ENCODE measurements at regions not wholly inside any gene's neighbourhood (a gene's known extent, or its start where the extent isn't known, plus 50 kb on each side); places are given as distances from the start of the nearest gene placed in this dataset.

DNA sequence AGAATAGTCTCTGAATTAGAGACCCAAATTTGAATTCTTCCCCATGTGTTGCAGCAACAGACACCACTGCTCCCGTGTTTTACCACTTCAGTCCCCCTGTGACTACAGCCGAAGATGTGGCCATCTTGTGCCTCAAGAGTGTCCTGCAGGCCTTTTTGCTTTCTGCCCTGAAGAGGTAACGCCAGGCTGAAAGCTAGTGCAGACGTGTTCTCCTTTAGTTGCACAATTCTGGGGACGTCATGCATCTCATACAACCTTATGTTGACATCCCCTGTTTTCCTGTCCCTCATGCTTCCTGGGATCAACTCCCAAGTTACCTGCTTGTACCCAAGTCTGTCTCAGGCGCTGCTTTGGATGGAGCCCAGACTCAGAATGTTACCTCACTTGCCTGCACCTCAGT, 69.1 kb upstream of the SLC22A23 start:
- no peak overlapping the region for H3K4me3 ChIP-seq (ENCODE audit: control insufficient read depth, low read depth, low read length)
- DNase-seq (ENCODE audit: low read depth) = no peak
- no peak for TF ChIP-seq CTCF (conservative IDR thresholded peaks at IDR 0.05; ENCODE audit: control insufficient read depth, insufficient read depth, low read depth, low read length)

GRCh38 chr6:3524456-3524855, 67.6 kb upstream of the SLC22A23 start:
- no peak for DNase-seq (ENCODE audit: low read depth)
- no peak overlapping the region for H3K4me3 ChIP-seq (ENCODE audit: control insufficient read depth, low read depth, low read length)
- TF ChIP-seq CTCF (conservative IDR thresholded peaks at IDR 0.05; ENCODE audit: control insufficient read depth, insufficient read depth, low read depth, low read length) = no peak

DNA sequence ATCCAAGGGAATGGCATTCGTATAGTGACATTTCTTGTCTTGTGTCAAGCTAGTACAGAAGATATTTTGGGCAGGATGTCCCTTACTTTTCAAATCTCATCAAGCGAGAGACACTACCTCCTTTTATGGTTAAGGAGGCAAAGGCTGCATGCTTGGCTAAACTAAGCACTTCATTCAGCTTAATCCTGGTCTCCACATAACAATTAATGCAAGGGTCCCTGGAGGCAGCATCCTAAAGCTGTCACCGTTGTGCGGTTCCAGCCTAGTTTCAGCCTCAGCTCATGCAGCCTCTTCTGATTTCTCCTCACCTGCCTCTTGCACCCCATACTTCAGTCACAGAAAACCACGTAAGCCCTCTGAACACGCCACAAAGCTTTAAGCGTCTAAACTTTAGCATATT, 67.1 kb upstream of the SLC22A23 start:
- H3K4me3 ChIP-seq (ENCODE audit: control insufficient read depth, low read depth, low read length) = no peak overlapping the region
- no peak for TF ChIP-seq CTCF (conservative IDR thresholded peaks at IDR 0.05; ENCODE audit: control insufficient read depth, insufficient read depth, low read depth, low read length)
- no peak for DNase-seq (ENCODE audit: low read depth)

GRCh38 chr6:3523271-3523670, 66.4 kb upstream of the SLC22A23 start:
- no peak overlapping the region for H3K4me3 ChIP-seq (ENCODE audit: control insufficient read depth, low read depth, low read length)
- no peak for TF ChIP-seq CTCF (conservative IDR thresholded peaks at IDR 0.05; ENCODE audit: control insufficient read depth, insufficient read depth, low read depth, low read length)
- no peak for DNase-seq (ENCODE audit: low read depth)

DNA sequence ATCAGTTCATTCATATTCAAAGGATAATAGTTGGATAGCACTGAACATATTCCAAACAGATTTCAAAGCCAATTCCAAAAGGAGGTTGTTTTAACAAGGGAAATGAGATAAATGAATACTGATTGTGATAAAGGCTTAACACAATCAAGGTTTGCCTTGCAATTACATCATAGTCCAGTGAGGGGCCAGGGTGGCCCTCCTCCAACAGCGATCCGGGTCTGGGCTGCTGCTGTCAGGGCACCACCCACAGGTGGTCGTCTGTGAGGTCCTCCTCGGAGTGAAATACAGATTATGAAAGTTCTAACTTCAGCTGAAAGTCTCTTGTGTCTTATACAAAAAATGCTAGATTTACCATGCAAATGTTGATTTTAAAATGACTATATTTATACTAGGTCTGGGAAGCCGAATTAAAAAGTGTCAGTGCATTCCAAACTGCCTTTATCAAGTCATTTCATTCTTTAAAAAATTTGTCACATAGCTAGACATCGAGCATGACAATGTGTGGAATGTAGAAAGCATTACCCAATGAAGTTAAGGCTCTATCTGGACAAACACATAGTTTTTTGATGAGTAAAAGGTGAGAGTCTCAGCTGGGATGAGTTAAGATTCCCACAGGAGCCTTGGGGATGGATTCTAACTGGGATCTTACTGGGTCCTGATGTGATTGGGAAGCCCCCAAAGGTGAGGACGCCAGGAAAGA, 65.9 kb upstream of the SLC22A23 start:
- peak; percentile 66 for DNase-seq (ENCODE audit: low read depth)
- no peak for TF ChIP-seq CTCF (conservative IDR thresholded peaks at IDR 0.05; ENCODE audit: control insufficient read depth, insufficient read depth, low read depth, low read length)
- no peak overlapping the region for H3K4me3 ChIP-seq (ENCODE audit: control insufficient read depth, low read depth, low read length)

- H3K4me3 ChIP-seq (ENCODE audit: control insufficient read depth, low read depth, low read length) = no peak overlapping the region
- DNase-seq (ENCODE audit: low read depth) = peak; percentile 60
- TF ChIP-seq CTCF (conservative IDR thresholded peaks at IDR 0.05; ENCODE audit: control insufficient read depth, insufficient read depth, low read depth, low read length) = no peak
Observed at GRCh38 chr6:3520281-3521230, 63.7 kb upstream of the SLC22A23 start.

All from fibroblast of mammary gland (primary cell).